ENCODE measurements at regions not wholly inside any gene's neighbourhood (a gene's known extent, or its start where the extent isn't known, plus 50 kb on each side); places are given as distances from the start of the nearest gene placed in this dataset.
A peak's percentile ranks its signal among the peaks of the same experiment; 100 is the strongest.
"Not testable (repeated sequence)": the region's sequence is repeated elsewhere in the genome, so short reads cannot be mapped to it uniquely, and the experiment has no call there.

DNA sequence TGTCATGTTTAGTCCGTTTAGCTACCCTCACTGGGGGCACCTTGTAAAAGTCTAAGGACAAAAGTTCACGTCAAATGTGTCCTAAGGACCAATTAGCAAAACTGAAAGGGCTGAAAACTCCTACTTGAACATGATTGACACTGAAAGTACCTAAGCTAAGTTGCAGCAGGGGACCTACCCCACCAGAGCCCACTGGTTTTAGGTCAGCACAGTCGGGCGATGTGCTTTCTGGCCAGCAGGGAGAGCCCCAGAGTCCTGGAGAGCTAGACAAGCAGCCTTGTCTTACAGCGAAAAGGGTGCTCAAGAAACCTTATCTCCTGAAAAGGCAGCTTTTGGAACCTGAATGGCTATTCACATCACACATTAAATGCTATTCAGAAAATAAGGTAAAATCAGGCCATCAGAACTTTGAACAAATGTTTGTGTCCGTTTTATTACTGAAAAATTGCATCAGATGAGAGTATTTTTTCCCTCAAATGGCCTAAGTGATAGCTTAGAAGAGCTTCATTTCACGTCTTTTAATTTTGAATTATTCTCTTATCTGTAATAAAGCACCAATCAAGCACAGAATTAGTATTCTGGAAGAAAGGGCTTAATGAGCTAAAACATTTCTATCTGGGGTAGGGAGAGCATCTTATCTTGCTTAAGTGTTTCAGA lies 52.2 kb upstream of the MKI67 start:
- DNase-seq: peak; percentile 3

DNA sequence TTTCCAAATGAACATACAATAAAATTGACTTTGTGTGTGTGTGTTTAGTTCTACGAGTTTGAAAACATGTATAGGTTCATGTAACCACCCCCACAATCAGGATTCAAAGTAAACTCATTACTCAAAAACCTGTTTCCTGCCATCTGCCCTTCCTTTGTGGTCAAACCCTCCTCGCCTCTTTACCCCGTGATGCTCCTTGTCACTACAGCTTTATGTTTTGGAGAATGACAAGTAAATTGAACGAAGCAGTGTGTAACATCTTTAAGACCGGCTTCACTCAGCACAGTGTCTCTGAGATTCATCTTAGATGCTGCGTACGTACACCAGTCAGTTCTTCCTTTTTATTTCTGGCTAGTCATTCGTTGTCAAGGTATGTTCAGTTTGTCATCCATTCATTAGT lies 54.6 kb upstream of the MKI67 start:
- DNase-seq: no peak

DNA sequence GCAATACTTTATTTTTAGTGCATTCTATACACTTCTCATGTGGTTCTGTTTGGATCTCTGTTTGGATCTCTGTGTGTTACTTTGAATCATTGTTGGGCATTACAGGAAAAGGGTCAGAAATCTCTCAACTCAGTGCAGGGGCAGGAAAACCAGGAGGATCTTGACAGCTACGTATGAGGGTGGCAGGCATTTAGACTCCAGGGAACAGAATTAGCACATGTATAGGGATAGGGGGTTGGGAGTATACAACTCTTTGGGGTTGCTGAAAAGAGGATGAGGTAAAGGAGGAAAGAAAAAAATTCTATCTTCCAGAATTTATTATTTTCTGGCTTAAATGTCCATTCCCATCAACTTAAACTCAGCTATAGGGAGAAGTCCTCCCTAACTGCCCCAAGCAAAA lies 59.4 kb upstream of the MKI67 start:
- DNase-seq: no peak

DNA sequence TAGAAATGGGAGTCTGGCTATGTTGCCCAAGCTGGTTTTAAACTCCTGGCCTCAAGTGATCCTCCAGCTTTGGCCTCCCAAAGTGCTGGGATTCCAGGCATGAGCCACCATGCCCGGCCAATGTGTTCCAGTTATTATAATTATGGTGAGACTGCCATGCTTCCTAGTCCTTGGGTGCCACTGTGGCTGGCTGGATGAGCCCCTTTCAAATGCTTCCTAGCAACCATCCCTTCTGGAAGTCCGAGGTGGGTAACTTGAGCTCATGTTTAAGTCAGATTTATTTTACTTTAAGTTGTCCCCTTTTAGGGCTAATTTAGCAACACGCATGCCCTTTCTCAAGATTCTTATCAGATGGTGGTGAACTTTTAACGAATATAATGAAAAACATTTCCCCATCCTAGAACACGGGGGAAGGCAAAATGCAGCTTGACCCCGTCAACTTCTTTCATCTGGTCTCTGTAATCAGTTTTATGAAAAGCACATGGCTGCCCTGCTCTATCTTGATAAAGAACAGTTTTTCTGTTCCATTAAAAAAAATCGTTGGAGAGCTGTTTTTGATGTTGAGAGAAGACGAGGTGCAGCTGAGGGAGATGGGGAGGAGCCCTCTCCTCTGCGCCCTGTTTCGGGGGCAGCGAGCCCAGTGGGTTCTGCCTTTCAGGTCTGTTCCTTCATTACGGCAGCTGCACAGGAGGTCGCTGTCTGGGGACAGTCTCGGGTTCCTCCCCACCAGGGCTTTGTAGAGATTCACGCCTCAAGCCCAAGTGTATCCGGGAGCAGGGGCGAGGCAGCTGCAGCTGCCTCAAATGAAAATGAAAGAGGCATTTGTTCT lies 61.0 kb upstream of the MKI67 start:
- DNase-seq: no peak

DNA sequence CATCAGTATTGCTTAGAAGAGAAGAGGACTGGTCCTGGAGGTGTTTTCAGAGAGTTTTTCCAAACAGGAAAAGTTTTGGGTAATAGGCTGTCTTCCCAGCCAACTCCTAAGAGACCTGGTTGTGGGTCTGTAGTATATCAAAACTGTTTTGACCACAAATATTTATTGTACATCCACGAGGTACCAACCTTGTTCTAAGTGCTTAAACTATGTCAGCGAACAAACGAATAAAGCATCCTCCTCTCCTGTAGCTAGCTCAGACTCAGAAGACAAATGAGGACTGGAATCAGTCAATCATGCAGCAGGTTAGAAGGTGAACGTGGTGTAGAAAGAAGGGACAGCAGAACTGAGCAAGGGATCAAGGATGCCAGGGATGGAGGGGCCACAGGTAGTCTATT lies 61.6 kb upstream of the MKI67 start:
- DNase-seq: no peak

GRCh38 chr10:128189176-128189575 lies 63.0 kb upstream of the MKI67 start:
- no peak for DNase-seq

- DNase-seq: no peak
Measured at GRCh38 chr10:128191847-128192246, 65.6 kb upstream of the MKI67 start.

DNA sequence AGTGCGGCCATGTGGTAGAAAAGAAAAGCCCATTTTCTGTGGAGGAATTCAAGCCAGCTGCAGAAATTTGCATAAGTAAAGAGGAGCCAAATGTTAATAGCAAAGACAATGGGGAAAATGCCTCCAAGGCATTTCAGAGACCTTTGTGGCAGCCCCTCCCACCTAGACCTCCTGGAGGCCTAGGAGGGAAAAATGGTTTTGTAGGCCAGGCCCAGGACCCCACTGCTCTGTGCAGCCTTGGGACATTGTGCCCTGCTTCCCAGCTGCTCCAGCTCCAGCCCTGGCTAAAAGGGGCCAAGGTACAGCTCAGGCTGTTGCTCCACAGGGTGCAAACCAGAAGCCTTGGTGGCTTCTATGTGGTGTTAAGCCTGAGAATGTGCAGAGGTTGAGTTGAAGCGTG lies 75.6 kb upstream of the MKI67 start:
- DNase-seq: not testable (repeated sequence)

DNA sequence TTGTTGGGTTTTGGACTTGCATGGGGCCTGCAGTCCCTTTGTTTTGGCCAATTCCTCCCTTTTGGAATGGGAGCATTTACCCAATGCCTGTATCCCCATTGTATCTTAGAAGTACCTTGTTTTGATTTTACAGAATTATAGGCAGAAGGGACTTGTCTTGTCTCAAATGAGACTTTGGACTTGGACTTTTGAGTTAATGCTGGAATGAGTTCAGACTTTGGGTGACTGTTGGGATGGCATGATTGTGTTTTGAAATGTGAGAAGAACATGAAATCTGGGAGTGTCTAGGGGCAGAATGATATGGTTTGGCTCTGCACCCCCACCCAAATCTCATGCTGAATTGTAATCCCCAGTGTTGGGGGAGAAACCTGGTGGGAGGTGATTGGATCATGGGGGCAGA lies 76.8 kb upstream of the MKI67 start:
- DNase-seq: no peak

GRCh38 chr10:128205591-128205990 lies 79.4 kb upstream of the MKI67 start:
- not testable (repeated sequence) for DNase-seq

- DNase-seq: no peak
Measured at GRCh38 chr10:128206676-128207075, 80.5 kb upstream of the MKI67 start.

GRCh38 chr10:128209862-128210214 lies 83.6 kb upstream of the MKI67 start:
- DNase-seq: no peak

DNA sequence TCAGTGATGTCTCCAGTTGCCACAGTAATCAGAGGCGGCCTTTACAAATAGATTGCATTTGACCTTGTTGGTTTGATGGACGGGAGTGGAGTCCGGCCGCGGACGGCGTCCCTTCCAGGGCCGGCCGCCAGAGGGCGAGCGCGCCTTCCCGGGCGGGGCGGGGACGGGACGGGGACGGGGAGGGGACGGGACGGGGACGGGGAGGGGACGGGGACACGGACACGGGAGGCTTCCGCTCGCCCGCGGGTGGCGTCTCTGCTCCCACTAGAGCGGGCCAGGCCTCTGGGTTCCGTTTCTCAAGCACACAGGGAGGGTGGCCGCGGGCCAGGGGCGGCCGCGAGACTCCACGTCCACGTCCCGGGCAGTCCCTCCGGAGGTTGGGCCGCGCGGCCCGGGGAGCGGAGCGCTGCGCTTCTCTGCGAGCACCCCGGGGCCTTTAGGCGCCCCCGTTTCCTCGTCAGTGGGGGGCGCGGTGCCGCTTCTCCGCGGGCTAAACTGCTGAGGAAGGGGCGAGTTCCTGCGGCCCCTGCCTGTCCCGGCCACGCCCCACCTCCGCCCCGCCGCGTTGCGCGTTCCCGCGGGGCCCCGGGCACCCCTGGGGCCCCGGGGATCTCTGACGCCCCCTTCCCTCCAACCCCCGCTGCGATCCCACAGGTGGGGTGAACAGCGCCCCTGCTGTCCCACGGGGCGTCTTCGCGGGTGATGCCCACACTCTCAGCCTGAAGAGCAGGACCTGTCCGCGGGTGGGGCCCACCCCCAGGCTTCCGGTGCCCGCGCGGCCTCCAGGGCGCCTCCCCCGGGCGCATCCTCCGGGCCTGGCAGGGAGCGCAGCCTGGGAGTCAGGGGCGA lies 84.2 kb upstream of the MKI67 start:
- DNase-seq: peak; percentile 9

DNA sequence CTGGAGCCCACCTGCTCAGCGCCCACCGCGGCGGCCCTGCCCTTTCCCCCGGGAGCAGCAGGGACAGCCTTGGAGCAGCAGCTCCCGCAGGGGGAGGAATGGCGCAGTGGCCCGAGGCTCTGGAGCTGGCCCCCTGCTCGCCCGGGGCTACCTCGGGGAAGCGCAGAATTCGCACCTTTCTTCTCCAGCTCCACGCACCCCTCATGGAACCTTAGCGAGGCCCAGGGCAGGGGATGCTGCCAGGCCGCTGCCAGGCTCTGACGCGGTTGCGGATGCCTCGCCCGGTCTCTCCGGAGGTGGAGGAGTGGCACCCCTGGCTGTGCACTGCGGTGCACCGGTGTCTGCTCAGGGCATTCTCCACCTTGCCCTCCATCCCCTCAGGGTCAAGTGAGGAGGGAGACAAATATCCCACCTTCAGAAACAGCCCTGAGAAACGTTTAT lies 84.9 kb upstream of the MKI67 start:
- no peak for DNase-seq

DNA sequence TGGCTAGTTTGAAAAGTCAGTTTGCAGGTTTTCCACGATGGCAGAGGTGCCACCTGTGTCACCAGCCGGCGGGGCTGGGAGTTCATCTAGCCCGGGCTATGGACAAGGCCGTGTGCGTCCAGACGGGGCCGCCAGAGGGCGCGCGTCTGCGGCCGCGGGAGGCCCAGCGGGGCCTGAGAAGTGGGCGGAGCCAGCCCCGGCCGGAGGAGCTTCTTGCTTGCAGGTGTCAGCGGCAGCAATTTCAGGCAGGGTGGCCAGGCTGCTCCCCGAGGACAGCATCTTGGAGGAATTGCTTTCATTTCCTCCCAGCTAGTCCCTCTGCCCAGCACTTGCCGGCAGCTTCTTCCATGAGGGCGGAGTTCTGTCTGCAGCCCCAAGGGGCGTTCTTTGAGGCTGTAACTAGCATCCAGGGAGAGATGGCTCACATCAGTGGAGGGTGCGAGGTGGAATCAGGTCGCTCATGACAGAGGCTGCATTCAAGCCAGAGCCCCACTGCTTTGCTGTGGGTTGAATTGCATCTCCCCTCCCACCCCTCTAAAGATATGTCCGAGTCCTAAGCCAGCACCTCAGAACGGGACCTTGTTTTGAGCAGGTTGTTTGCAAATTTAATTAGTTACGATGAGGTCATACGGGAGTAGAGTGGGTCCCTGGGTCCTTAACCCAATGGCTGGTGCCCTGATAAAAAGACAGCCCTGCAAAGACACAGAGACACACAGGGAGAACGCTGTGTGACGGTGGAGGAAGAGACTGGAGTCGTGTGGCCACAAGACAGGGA lies 85.9 kb upstream of the MKI67 start:
- DNase-seq: peak; percentile 61

DNA sequence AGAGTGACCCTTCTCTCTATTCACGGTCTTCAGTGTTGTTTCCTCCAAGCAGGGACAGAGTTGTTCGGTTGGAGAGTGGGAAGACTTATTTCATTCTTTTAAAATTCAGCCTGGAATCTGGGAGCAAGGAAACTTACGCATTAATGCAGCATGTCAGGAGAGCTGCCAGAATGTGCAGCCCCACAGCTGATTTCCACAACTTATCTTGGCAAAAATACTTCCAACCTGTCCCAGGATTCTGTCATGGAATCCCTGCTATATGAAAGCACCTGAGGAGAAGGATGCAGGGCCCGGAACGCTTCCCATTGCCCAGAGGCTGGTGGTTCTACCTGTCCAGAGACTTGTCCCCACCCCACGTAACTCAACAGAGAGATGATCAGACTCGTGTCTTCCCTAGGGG lies 86.9 kb upstream of the MKI67 start:
- DNase-seq: no peak

GRCh38 chr10:128215733-128216132 lies 89.5 kb upstream of the MKI67 start:
- no peak for DNase-seq

GRCh38 chr10:128217136-128217535 lies 90.9 kb upstream of the MKI67 start:
- peak; percentile 15 for DNase-seq

DNA sequence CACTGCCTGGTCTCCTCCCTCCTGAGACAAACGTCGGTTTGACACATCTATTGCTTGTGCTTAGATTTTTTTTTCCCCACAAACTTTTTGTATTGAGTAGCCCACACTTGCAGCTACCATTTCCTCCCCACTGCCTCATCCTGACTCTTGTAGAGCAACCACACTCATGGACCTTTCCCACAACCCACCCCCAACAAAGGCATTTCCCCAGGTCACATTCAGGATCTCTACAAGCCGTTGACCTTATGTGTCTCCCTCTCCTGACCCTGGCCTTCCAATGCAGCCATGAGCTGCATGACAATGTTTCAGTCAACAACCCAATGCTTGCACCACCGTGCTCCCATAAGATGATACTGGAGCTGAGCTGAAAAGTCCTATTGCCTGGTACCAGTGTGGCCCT lies 91.9 kb upstream of the MKI67 start:
- no peak for DNase-seq

DNA sequence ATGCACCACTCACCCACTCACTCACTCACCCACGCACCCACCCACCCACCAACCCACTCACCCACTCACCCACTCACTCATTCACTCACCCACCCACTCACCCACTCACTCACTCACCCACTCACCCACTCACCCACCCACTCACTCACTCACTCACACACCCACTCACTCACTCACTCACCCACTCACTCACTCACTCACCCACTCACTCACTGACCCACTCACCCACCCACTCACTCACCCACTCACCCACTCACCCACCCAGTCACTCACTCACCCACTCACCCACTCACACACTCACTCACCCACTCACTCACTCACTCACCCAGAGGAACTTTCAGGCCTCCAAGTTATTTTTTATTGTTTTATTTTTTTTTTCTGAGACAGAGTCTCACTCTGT lies 93.1 kb upstream of the MKI67 start:
- no peak for DNase-seq

GRCh38 chr10:128220021-128220420 lies 93.8 kb upstream of the MKI67 start:
- DNase-seq: no peak

DNA sequence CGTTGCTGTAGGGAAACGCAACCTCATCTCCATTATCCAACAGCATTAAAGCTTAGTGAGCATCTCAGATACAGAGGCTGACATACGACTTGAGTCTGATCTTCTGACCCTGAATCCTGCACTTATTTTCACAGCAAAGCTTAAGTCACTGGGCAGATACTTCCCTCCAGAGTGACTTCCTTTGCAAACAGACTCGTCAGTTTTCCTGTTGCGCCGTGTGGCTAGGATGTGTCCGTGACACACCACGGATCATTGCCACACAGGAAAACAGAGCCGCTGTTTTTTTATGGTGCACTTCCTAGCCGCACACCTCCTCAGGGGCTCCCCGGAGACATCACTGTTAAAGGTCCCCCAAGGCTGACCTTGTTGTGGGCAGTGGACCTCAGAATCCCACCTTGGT lies 94.9 kb upstream of the MKI67 start:
- no peak for DNase-seq

GRCh38 chr10:128221807-128222206 lies 95.6 kb upstream of the MKI67 start:
- DNase-seq: no peak

Data from NCI-H69 (cell line).